HepG2 (cell line): ENCODE measurements at regions not wholly inside any gene's neighbourhood (a gene's known extent, or its start where the extent isn't known, plus 50 kb on each side); places are given as distances from the start of the nearest gene placed in this dataset.

Source experiments
- ATAC-seq: fragments of 200-7000 bp; cut with Tn5 transposase; 3 replicates; pipeline ENCODE4 v1.9.1; 2020; ENCODE audit warnings: mild to moderate bottlenecking, moderate library complexity
- BruUV-seq: library from RNA; stranded (reverse); fragments of 400-500 nt; replicated peaks from 2 replicates; lab custom pipeline; 2021; lab: Mats Ljungman, UMichigan
- CTCF ChIA-PET: fragments of 300-600 bp; formaldehyde crosslinking; extraction: SDS; loops from one replicate; lab custom pipeline; 2021; ENCODE audit warnings: low total read pairs, inconsistent platforms, low intra/inter-chr PET ratio; lab: Yijun Ruan, JAX
- POLR2A ChIA-PET: fragments of 350-600 bp; sonication (Branson Sonifier 250); formaldehyde crosslinking; loops from one replicate; lab custom pipeline; 2020; ENCODE audit warnings: antibody characterized with exemption, inconsistent platforms; lab: Yijun Ruan, JAX
- DNase-seq: peaks from one replicate; pipeline ENCODE4 v3.0.0-alpha.2; 2015; ENCODE audit warnings: low spot score
- FAIRE-seq: peaks from 3 replicates; lab custom pipeline; 2011; peaks lifted over from hg19 to GRCh38; lab: Jason Lieb, UNC
- H2AFZ ChIP-seq: one replicate; pipeline ENCODE4 v1.6.1; 2011; ENCODE audit warnings: low read length, inconsistent platforms
- H3K27ac ChIP-seq: fragments of 300-600 bp; 3 replicates; pipeline ENCODE4 v1.8.0; 2011; ENCODE audit warnings: mixed run types, mild to moderate bottlenecking, mixed read lengths, low read length, inconsistent platforms; ENCODE audit not compliant: insufficient read depth; ENCODE audit errors: extremely low read length
- H3K27me3 ChIP-seq, 2 experiments: fragments of 200-600 bp in 1 of 2; 2 replicates in 1 of 2; 3 replicates in 1 of 2; pipeline versions ENCODE4 v1.6.0 to v1.8.0; 2011; ENCODE audit warnings: low read length in 2 of 2, mild to moderate bottlenecking in 2 of 2, moderate library complexity in 2 of 2, inconsistent platforms in 1 of 2; ENCODE audit not compliant: insufficient read depth in 2 of 2, control insufficient read depth in 1 of 2
- H3K36me3 ChIP-seq, 2 experiments: fragments of 200-600 bp in 1 of 2; replicated peaks in 1 of 2; 2 replicates in 1 of 2; 3 replicates in 1 of 2; pipeline versions ENCODE4 v1.5.1 to v1.8.0; 2011; ENCODE audit warnings: low read length in 2 of 2, inconsistent platforms in 1 of 2; ENCODE audit not compliant: insufficient read depth in 2 of 2, control insufficient read depth in 1 of 2
- H3K4me1 ChIP-seq: 2 replicates; pipeline ENCODE4 v1.5.1; 2012; ENCODE audit warnings: low read length, inconsistent platforms; ENCODE audit not compliant: insufficient read depth
- H3K4me2 ChIP-seq: 2 replicates; pipeline ENCODE4 v1.6.0; 2011; ENCODE audit warnings: low read depth, low read length, inconsistent platforms
- H3K4me3 ChIP-seq, 3 experiments: fragments of 200-600 bp in 1 of 3; sonication (generic), shearing (Covaris generic) in 1 of 3; replicated peaks in 1 of 3; 2 replicates each; pipeline ENCODE4 v1.5.1; 2011 to 2016; ENCODE audit warnings: low read length in 3 of 3, inconsistent platforms in 2 of 3, low read depth in 2 of 3, mild to moderate bottlenecking in 2 of 3, control low read depth in 1 of 3, mixed read lengths in 1 of 3; ENCODE audit not compliant: insufficient read depth in 1 of 3
- H3K79me2 ChIP-seq: one replicate; pipeline ENCODE4 v1.6.1; 2011; ENCODE audit warnings: low read length, inconsistent platforms; ENCODE audit not compliant: insufficient read depth
- H3K9ac ChIP-seq: 2 replicates; pipeline ENCODE4 v1.6.0; 2011; ENCODE audit warnings: mild to moderate bottlenecking, low read depth, low read length, inconsistent platforms; ENCODE audit not compliant: insufficient read depth
- H3K9me3 ChIP-seq: 2 replicates; pipeline ENCODE4 v1.5.1; 2012; ENCODE audit warnings: mild to moderate bottlenecking, low read length
- H4K20me1 ChIP-seq: 2 replicates; pipeline ENCODE4 v1.6.0; 2011; ENCODE audit warnings: inconsistent platforms, mild to moderate bottlenecking, low read length, moderate library complexity; ENCODE audit not compliant: insufficient read depth
- CBX1 ChIP-seq: IDR thresholded peaks from one replicate; pipeline ENCODE4 v1.6.1; 2016; ENCODE audit warnings: antibody characterized with exemption, low read depth
- ISX ChIP-seq: sonication (generic); formaldehyde crosslinking; conservative IDR thresholded peaks from 2 replicates; pipeline ENCODE4 v1.5.0; 2020; ENCODE audit warnings: missing genetic modification reagents
- KAT7 ChIP-seq: IDR thresholded peaks from 2 replicates; pipeline ENCODE4 v1.6.1; 2018; ENCODE audit warnings: borderline replicate concordance, missing compliant biosample characterization
- MBNL3 ChIP-seq: fragments of 250-450 bp; sonication (Bioruptor Pico); conservative IDR thresholded peaks from 2 replicates; pipeline ENCODE4 v1.8.0; 2022; ENCODE audit warnings: mild to moderate bottlenecking, inconsistent platforms
- NR1H2 ChIP-seq: sonication (generic); formaldehyde crosslinking; IDR thresholded peaks from 2 replicates; pipeline ENCODE4 v1.8.1; 2022; ENCODE audit warnings: low read depth, missing genetic modification reagents, borderline replicate concordance
- POGZ ChIP-seq: sonication (generic); formaldehyde crosslinking; IDR thresholded peaks from 2 replicates; pipeline ENCODE4 v1.4.0; 2020; ENCODE audit warnings: mild to moderate bottlenecking, missing genetic modification reagents
- SALL1 ChIP-seq: sonication (generic); formaldehyde crosslinking; IDR thresholded peaks from 2 replicates; pipeline ENCODE4 v1.8.0; 2022; ENCODE audit warnings: mild to moderate bottlenecking, missing genetic modification reagents
- THAP11 ChIP-seq: IDR thresholded peaks from 2 replicates; pipeline ENCODE4 v1.6.1; 2016; ENCODE audit warnings: missing biosample characterization, missing genetic modification reagents
- ZBTB8A ChIP-seq: sonication (generic); formaldehyde crosslinking; IDR thresholded peaks from 2 replicates; pipeline ENCODE4 v1.4.0; 2020; ENCODE audit warnings: mild to moderate bottlenecking, low read depth, missing genetic modification reagents, borderline replicate concordance
- ZC3H13 ChIP-seq: sonication (generic); formaldehyde crosslinking; IDR thresholded peaks from 2 replicates; pipeline ENCODE4 v1.8.1; 2023; ENCODE audit warnings: mild to moderate bottlenecking, missing genetic modification reagents, moderate library complexity
- ZFP37 ChIP-seq: sonication (generic); formaldehyde crosslinking; IDR thresholded peaks from 2 replicates; pipeline ENCODE4 v1.4.0; 2020; ENCODE audit warnings: missing genetic modification reagents, borderline replicate concordance
- ZNF230 ChIP-seq: sonication (generic); formaldehyde crosslinking; IDR thresholded peaks from 2 replicates; pipeline ENCODE4 v1.4.0; 2020; ENCODE audit warnings: mild to moderate bottlenecking, missing genetic modification reagents
- WGBS: methylation state at CpG from one replicate; pipeline ENCODE4 v1.1.6; 2017; ENCODE audit warnings: low lambda C conversion rate; 5-methylcytosine and 5-hydroxymethylcytosine counted together
- in situ Hi-C: cut with HindIII; loops from 2 replicates; pipeline ENCODE4 v1.10.0; 2017; ENCODE audit warnings: low pct_unique_long_range_greater_than_20kb; ENCODE audit not compliant: extremely low pct_ligation_motif_present
- intact Hi-C: fragments of 100-400 bp; cut with micrococcal nuclease; formaldehyde crosslinking; loops from one replicate; pipeline ENCODE4 v1.10.0; 2022; ENCODE audit not compliant: unreplicated experiment
- TF ChIP-seq, protein P1 (sequence below): sonication (generic); formaldehyde crosslinking; conservative IDR thresholded peaks from 2 replicates; pipeline ENCODE4 v1.4.0; 2020; ENCODE audit warnings: missing genetic modification reagents
- TF ChIP-seq, protein P2 (sequence below): IDR thresholded peaks from 2 replicates; pipeline ENCODE4 v1.6.1; 2012; ENCODE audit warnings: inconsistent platforms
- TF ChIP-seq, protein P3 (sequence below): sonication (generic); formaldehyde crosslinking; IDR thresholded peaks from 2 replicates; pipeline ENCODE4 v1.8.1; 2022; ENCODE audit warnings: low read depth, mild to moderate bottlenecking, missing genetic modification reagents
- TF ChIP-seq, protein P4 (sequence below): sonication (generic); formaldehyde crosslinking; IDR thresholded peaks from 2 replicates; pipeline ENCODE4 v1.5.0; 2020; ENCODE audit warnings: missing genetic modification reagents

GRCh38 chr2:18065249-18065648 lies 186.8 kb downstream of the KCNS3 start:
- FAIRE-seq (no peak), DNase-seq (no peak), ATAC-seq (no peak)
- BruUV-seq: no TSS peak
- in situ Hi-C loops: no loop called here
- intact Hi-C loops: no loop called here
- POLR2A ChIA-PET: no interaction called here
- H3K4me3 ChIP-seq: no peak overlapping the region
- H3K27ac ChIP-seq: no peak overlapping the region
- H2AFZ ChIP-seq: no peak overlapping the region
- CTCF ChIA-PET: no interaction called here
- H3K4me2 ChIP-seq: no peak overlapping the region
- no peaks in the 10 kb centered on the region for H3K9me3 ChIP-seq
- TF ChIP-seq THAP11 (no peak), POGZ (CRISPR knock-in tag) (no peak), ISX (no peak), CBX1 (no peak), MBNL3 (CRISPR knock-in tag) (no peak), KAT7 (CRISPR knock-in tag) (no peak), ZNF230 (CRISPR knock-in tag) (no peak), ZC3H13 (CRISPR knock-in tag) (no peak), NR1H2 (CRISPR knock-in tag) (no peak), ZFP37 (CRISPR knock-in tag) (no peak), ZBTB8A (CRISPR knock-in tag) (no peak), SALL1 (CRISPR knock-in tag) (no peak)
- TF ChIP-seq, protein P1, sequence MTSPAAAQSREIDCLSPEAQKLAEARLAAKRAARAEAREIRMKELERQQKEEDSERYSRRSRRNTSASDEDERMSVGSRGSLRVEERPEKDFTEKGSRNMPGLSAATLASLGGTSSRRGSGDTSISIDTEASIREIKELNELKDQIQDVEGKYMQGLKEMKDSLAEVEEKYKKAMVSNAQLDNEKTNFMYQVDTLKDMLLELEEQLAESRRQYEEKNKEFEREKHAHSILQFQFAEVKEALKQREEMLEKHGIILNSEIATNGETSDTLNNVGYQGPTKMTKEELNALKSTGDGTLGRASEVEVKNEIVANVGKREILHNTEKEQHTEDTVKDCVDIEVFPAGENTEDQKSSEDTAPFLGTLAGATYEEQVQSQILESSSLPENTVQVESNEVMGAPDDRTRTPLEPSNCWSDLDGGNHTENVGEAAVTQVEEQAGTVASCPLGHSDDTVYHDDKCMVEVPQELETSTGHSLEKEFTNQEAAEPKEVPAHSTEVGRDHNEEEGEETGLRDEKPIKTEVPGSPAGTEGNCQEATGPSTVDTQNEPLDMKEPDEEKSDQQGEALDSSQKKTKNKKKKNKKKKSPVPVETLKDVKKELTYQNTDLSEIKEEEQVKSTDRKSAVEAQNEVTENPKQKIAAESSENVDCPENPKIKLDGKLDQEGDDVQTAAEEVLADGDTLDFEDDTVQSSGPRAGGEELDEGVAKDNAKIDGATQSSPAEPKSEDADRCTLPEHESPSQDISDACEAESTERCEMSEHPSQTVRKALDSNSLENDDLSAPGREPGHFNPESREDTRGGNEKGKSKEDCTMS (CRISPR knock-in tag): no peak
- TF ChIP-seq, protein P2, sequence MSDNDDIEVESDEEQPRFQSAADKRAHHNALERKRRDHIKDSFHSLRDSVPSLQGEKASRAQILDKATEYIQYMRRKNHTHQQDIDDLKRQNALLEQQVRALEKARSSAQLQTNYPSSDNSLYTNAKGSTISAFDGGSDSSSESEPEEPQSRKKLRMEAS: no peak
- TF ChIP-seq, protein P3, sequence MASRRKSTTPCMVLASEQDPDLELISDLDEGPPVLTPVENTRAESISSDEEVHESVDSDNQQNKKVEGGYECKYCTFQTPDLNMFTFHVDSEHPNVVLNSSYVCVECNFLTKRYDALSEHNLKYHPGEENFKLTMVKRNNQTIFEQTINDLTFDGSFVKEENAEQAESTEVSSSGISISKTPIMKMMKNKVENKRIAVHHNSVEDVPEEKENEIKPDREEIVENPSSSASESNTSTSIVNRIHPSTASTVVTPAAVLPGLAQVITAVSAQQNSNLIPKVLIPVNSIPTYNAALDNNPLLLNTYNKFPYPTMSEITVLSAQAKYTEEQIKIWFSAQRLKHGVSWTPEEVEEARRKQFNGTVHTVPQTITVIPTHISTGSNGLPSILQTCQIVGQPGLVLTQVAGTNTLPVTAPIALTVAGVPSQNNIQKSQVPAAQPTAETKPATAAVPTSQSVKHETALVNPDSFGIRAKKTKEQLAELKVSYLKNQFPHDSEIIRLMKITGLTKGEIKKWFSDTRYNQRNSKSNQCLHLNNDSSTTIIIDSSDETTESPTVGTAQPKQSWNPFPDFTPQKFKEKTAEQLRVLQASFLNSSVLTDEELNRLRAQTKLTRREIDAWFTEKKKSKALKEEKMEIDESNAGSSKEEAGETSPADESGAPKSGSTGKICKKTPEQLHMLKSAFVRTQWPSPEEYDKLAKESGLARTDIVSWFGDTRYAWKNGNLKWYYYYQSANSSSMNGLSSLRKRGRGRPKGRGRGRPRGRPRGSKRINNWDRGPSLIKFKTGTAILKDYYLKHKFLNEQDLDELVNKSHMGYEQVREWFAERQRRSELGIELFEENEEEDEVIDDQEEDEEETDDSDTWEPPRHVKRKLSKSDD (CRISPR knock-in tag): no peak
- TF ChIP-seq, protein P4, sequence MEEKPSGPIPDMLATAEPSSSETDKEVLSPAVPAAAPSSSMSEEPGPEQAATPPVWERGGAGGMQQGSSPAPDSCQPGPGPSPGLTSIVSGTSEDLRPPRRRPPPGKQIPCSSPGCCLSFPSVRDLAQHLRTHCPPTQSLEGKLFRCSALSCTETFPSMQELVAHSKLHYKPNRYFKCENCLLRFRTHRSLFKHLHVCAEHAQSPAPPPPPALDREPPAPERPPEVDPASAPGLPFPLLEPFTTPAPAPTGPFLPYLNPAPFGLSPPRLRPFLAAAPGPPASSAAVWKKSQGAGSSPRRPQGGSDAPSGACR: no peak
- no peaks in the 10 kb centered on the region for H4K20me1 ChIP-seq
- no peaks in the 10 kb centered on the region for H3K4me1 ChIP-seq
- WGBS: 0% methylated on average over 1 of the region's 1 CpG
- H3K27me3 ChIP-seq: no peaks in the 10 kb centered on the region
- H3K36me3 ChIP-seq: no peaks in the 10 kb centered on the region
- no peak overlapping the region for H3K9ac ChIP-seq
- H3K79me2 ChIP-seq: no peaks in the 10 kb centered on the region
